Endothelial cell of umbilical vein (primary cell): ENCODE measurements at regions not wholly inside any gene's neighbourhood (a gene's known extent, or its start where the extent isn't known, plus 50 kb on each side); places are given as distances from the start of the nearest gene placed in this dataset.

ENCODE experiments used
- BruUV-seq: library from RNA; stranded (reverse); fragments of 400-500 nt; replicated peaks from 2 replicates; lab custom pipeline; 2021; lab: Mats Ljungman, UMichigan
- CTCF ChIA-PET: fragments of 300-600, 350-600 bp; sonication (Branson Sonifier 250); formaldehyde crosslinking; loops from one replicate; lab custom pipeline; 2021; ENCODE audit warnings: antibody characterized with exemption, inconsistent platforms; lab: Charles Lee
- POLR2A ChIA-PET: fragments of 300-600, 350-600 bp; sonication (Branson Sonifier 250); formaldehyde crosslinking; loops from one replicate; lab custom pipeline; 2021; ENCODE audit warnings: antibody characterized with exemption, inconsistent platforms; lab: Charles Lee
- DNase-seq: peaks from one replicate; pipeline ENCODE4 v3.0.0-alpha.2; 2011; ENCODE audit warnings: low read depth, low spot score
- FAIRE-seq: peaks from 2 replicates; lab custom pipeline; 2011; peaks lifted over from hg19 to GRCh38; lab: Jason Lieb, UNC
- H2AFZ ChIP-seq: 2 replicates; pipeline ENCODE4 v1.6.0; 2012; ENCODE audit warnings: low read depth, low read length, control low read depth, inconsistent platforms
- H3K27ac ChIP-seq: 2 replicates; pipeline ENCODE4 v1.5.1; 2011; ENCODE audit warnings: low read depth, mild to moderate bottlenecking, control low read depth, low read length, moderate library complexity; ENCODE audit not compliant: insufficient read depth
- H3K27me3 ChIP-seq, 2 experiments: 2 replicates each; pipeline versions ENCODE4 v1.6.0 to v1.6.1; 2011; ENCODE audit warnings: low read length in 2 of 2, mixed read lengths in 1 of 2; ENCODE audit not compliant: control insufficient read depth in 2 of 2, insufficient read depth in 2 of 2
- H3K36me3 ChIP-seq, 2 experiments: 2 replicates in 1 of 2; 3 replicates in 1 of 2; pipeline ENCODE4 v1.5.1; 2011; ENCODE audit warnings: low read length in 2 of 2, mild to moderate bottlenecking in 1 of 2, moderate library complexity in 1 of 2; ENCODE audit not compliant: control insufficient read depth in 2 of 2, insufficient read depth in 2 of 2; ENCODE audit errors: extremely low read depth in 1 of 2
- H3K4me1 ChIP-seq: 3 replicates; pipeline ENCODE4 v1.5.1; 2011; ENCODE audit warnings: mild to moderate bottlenecking, low read length; ENCODE audit not compliant: control insufficient read depth, insufficient read depth; ENCODE audit errors: extremely low read depth
- H3K4me2 ChIP-seq: 2 replicates; pipeline ENCODE4 v1.6.1; 2011; ENCODE audit warnings: low read length, control low read depth, mixed read lengths; ENCODE audit not compliant: insufficient read depth
- H3K4me3 ChIP-seq, 3 experiments: fragments of 200-600 bp in 1 of 3; sonication (generic), shearing (Covaris generic) in 1 of 3; replicated peaks in 1 of 3; 2 replicates each; pipeline ENCODE4 v1.5.1; 2011 to 2016; ENCODE audit warnings: control low read depth in 3 of 3, low read length in 3 of 3, mild to moderate bottlenecking in 2 of 3, inconsistent platforms in 1 of 3, low read depth in 1 of 3, moderate library complexity in 1 of 3; ENCODE audit not compliant: insufficient read depth in 1 of 3
- H3K79me2 ChIP-seq: 2 replicates; pipeline ENCODE4 v1.6.0; 2012; ENCODE audit warnings: low read length, inconsistent platforms; ENCODE audit not compliant: control insufficient read depth, insufficient read depth
- H3K9ac ChIP-seq: replicated peaks from 2 replicates; pipeline ENCODE3; 2011; ENCODE audit warnings: low read length, control low read depth; ENCODE audit not compliant: insufficient read depth; ENCODE audit errors: extremely low read depth
- H3K9me1 ChIP-seq: replicated peaks from 3 replicates; pipeline ENCODE4 v1.6.0; 2011; ENCODE audit warnings: mild to moderate bottlenecking, low read length; ENCODE audit not compliant: control insufficient read depth, insufficient read depth; ENCODE audit errors: extremely low read depth
- H3K9me3 ChIP-seq: replicated peaks from 2 replicates; pipeline ENCODE4 v1.5.1; 2012; ENCODE audit warnings: low read length, inconsistent platforms; ENCODE audit not compliant: control insufficient read depth, insufficient read depth
- H4K20me1 ChIP-seq: replicated peaks from 2 replicates; pipeline ENCODE3; 2011; ENCODE audit warnings: mild to moderate bottlenecking, low read length; ENCODE audit not compliant: control insufficient read depth, insufficient read depth; ENCODE audit errors: extremely low read depth
- CTCF ChIP-seq, 2 donors: IDR thresholded peaks; 1 replicate in 1 of 2; 2 replicates in 1 of 2; pipeline ENCODE4 v1.5.1; 2011; ENCODE audit warnings: low read length in 2 of 2, mild to moderate bottlenecking in 2 of 2, moderate library complexity in 2 of 2, control low read depth in 1 of 2, inconsistent platforms in 1 of 2, low read depth in 1 of 2; ENCODE audit not compliant: insufficient read depth in 1 of 2; ENCODE audit errors: extremely low read depth in 1 of 2
- EZH2 ChIP-seq: IDR thresholded peaks from 2 replicates; pipeline ENCODE4 v1.6.1; 2012; ENCODE audit warnings: borderline replicate concordance, low read depth, mild to moderate bottlenecking, moderate library complexity, low read length, inconsistent platforms; ENCODE audit not compliant: severe bottlenecking
- FOS ChIP-seq: IDR thresholded peaks from 2 replicates; pipeline ENCODE4 v1.6.1; 2011; ENCODE audit warnings: mild to moderate bottlenecking, low read length, moderate library complexity, borderline replicate concordance; ENCODE audit not compliant: insufficient read depth
- GATA2 ChIP-seq: IDR thresholded peaks from 2 replicates; pipeline ENCODE4 v1.7.0; 2011; ENCODE audit warnings: low read depth, mild to moderate bottlenecking, moderate library complexity, mixed read lengths, low read length; ENCODE audit not compliant: insufficient read length, insufficient read depth
- JUN ChIP-seq: IDR thresholded peaks from 2 replicates; pipeline ENCODE4 v1.6.1; 2011; ENCODE audit warnings: borderline replicate concordance, low read depth; ENCODE audit not compliant: insufficient read length, insufficient read depth
- MAX ChIP-seq: IDR thresholded peaks from 2 replicates; pipeline ENCODE4 v1.6.1; 2011; ENCODE audit not compliant: insufficient read depth, insufficient read length
- MYC ChIP-seq: IDR thresholded peaks from one replicate; pipeline ENCODE4 v1.6.1; 2011; ENCODE audit warnings: mild to moderate bottlenecking, low read depth, low read length
- POLR2A ChIP-seq: IDR thresholded peaks from 2 replicates; pipeline ENCODE4 v1.6.1; 2012; ENCODE audit warnings: low read depth, mild to moderate bottlenecking, control low read depth, low read length
- POLR2AphosphoS5 ChIP-seq: IDR thresholded peaks from 2 replicates; pipeline ENCODE4 v1.6.1; 2012; ENCODE audit warnings: low read depth, mild to moderate bottlenecking, control low read depth, low read length, moderate library complexity; ENCODE audit not compliant: insufficient read depth
- dilution Hi-C: fragments of 300-500 bp; cut with MboI; formaldehyde crosslinking; loops from one replicate; pipeline ENCODE4 v1.15.0; 2019; ENCODE audit warnings: low sequenced_read_pairs; ENCODE audit not compliant: extremely low pct_ligation_motif_present
- intact Hi-C: fragments of 100-400 bp; cut with micrococcal nuclease; formaldehyde crosslinking; loops from one replicate; pipeline ENCODE4 v1.10.0; 2022

DNA sequence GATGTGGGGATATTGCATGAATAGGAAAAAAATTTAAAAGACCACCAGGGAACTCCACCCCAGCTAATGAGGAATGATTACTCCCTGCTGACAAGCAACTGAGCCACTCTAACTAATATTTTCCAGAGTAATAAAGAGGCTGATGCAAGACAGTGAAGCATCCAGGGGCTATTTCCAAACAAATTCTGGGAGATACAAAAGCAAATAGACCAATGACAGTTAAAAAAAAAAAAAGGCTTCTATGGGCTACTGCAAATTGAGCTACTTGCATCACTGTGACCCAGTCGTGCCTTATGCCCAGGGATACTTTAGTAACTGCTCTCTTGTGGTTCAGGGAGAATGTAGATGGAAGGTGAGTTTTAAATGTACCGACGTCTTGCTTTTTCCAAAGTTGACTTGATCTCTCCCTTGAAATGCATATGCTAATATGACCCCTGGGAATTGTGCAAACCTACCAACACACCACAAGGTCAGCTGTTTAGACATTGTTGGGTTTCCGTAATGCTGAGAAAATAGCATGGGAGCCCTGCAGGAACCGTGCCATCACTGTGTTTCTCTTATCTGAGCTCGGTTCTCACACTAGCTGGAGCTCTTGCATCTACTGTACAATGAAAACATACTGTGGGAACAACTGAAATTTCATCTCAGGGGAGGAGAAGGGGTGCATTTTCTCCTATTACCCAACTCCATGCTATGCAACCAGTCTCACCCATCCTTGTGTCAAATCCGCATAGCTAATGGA, 250.6 kb upstream of the MAP3K1 start:
- Histone ChIP-seq H3K9ac (no peak overlapping the region), H4K20me1 (no peaks in the 10 kb centered on the region), H3K4me3 (no peak overlapping the region), H2AFZ (no peak overlapping the region), H3K9me3 (no peaks in the 10 kb centered on the region), H3K4me2 (no peak overlapping the region), H3K79me2 (no peaks in the 10 kb centered on the region), H3K4me1 (peaks cover 10% of the 10 kb centered on the region), H3K36me3 (no peaks in the 10 kb centered on the region), H3K27ac (no peak overlapping the region), H3K27me3 (peaks cover 5 to 20% of the 10 kb centered on the region in 2 experiments), H3K9me1 (no peaks in the 10 kb centered on the region)
- ChIA-PET CTCF (interaction anchor here (2.0 to 2.3 kb wide), 2 partner anchors 8 to 274 kb away, joined by 4 to 7 read pairs; no protein-coding TSS in a partner anchor), POLR2A (no interaction called here)
- no peak for DNase-seq
- TF ChIP-seq MAX = no peak
- no peak for TF ChIP-seq POLR2A
- no peak for TF ChIP-seq EZH2
- TF ChIP-seq POLR2AphosphoS5 = no peak
- TF ChIP-seq GATA2 = no peak
- TF ChIP-seq CTCF (IDR thresholded peaks at IDR 0.05; ENCODE audit: extremely low read depth in 1 of 2, insufficient read depth in 1 of 2, low read depth in 1 of 2, low read length in 2 of 2) = no peak
- no peak for TF ChIP-seq JUN
- TF ChIP-seq MYC = no peak
- TF ChIP-seq FOS = no peak
- no TSS peak for BruUV-seq
- no peak for FAIRE-seq
- dilution Hi-C loops = no loop called here
- intact Hi-C loops = no loop called here
